Endothelial cell of umbilical vein (primary cell): ENCODE measurements at regions not wholly inside any gene's neighbourhood (a gene's known extent, or its start where the extent isn't known, plus 50 kb on each side); places are given as distances from the start of the nearest gene placed in this dataset.

ENCODE experiments used
- BruUV-seq: library from RNA; stranded (reverse); fragments of 400-500 nt; replicated peaks from 2 replicates; lab custom pipeline; 2021; lab: Mats Ljungman, UMichigan
- CTCF ChIA-PET: fragments of 300-600, 350-600 bp; sonication (Branson Sonifier 250); formaldehyde crosslinking; loops from one replicate; lab custom pipeline; 2021; ENCODE audit warnings: antibody characterized with exemption, inconsistent platforms; lab: Charles Lee
- POLR2A ChIA-PET: fragments of 300-600, 350-600 bp; sonication (Branson Sonifier 250); formaldehyde crosslinking; loops from one replicate; lab custom pipeline; 2021; ENCODE audit warnings: antibody characterized with exemption, inconsistent platforms; lab: Charles Lee
- DNase-seq: peaks from one replicate; pipeline ENCODE4 v3.0.0-alpha.2; 2011; ENCODE audit warnings: low read depth, low spot score
- FAIRE-seq: peaks from 2 replicates; lab custom pipeline; 2011; peaks lifted over from hg19 to GRCh38; lab: Jason Lieb, UNC
- H2AFZ ChIP-seq: 2 replicates; pipeline ENCODE4 v1.6.0; 2012; ENCODE audit warnings: low read depth, low read length, control low read depth, inconsistent platforms
- H3K27ac ChIP-seq: 2 replicates; pipeline ENCODE4 v1.5.1; 2011; ENCODE audit warnings: low read depth, mild to moderate bottlenecking, control low read depth, low read length, moderate library complexity; ENCODE audit not compliant: insufficient read depth
- H3K27me3 ChIP-seq, 2 experiments: 2 replicates each; pipeline versions ENCODE4 v1.6.0 to v1.6.1; 2011; ENCODE audit warnings: low read length in 2 of 2, mixed read lengths in 1 of 2; ENCODE audit not compliant: control insufficient read depth in 2 of 2, insufficient read depth in 2 of 2
- H3K36me3 ChIP-seq, 2 experiments: 2 replicates in 1 of 2; 3 replicates in 1 of 2; pipeline ENCODE4 v1.5.1; 2011; ENCODE audit warnings: low read length in 2 of 2, mild to moderate bottlenecking in 1 of 2, moderate library complexity in 1 of 2; ENCODE audit not compliant: control insufficient read depth in 2 of 2, insufficient read depth in 2 of 2; ENCODE audit errors: extremely low read depth in 1 of 2
- H3K4me1 ChIP-seq: 3 replicates; pipeline ENCODE4 v1.5.1; 2011; ENCODE audit warnings: mild to moderate bottlenecking, low read length; ENCODE audit not compliant: control insufficient read depth, insufficient read depth; ENCODE audit errors: extremely low read depth
- H3K4me2 ChIP-seq: 2 replicates; pipeline ENCODE4 v1.6.1; 2011; ENCODE audit warnings: low read length, control low read depth, mixed read lengths; ENCODE audit not compliant: insufficient read depth
- H3K4me3 ChIP-seq, 3 experiments: fragments of 200-600 bp in 1 of 3; sonication (generic), shearing (Covaris generic) in 1 of 3; replicated peaks in 1 of 3; 2 replicates each; pipeline ENCODE4 v1.5.1; 2011 to 2016; ENCODE audit warnings: control low read depth in 3 of 3, low read length in 3 of 3, mild to moderate bottlenecking in 2 of 3, inconsistent platforms in 1 of 3, low read depth in 1 of 3, moderate library complexity in 1 of 3; ENCODE audit not compliant: insufficient read depth in 1 of 3
- H3K79me2 ChIP-seq: 2 replicates; pipeline ENCODE4 v1.6.0; 2012; ENCODE audit warnings: low read length, inconsistent platforms; ENCODE audit not compliant: control insufficient read depth, insufficient read depth
- H3K9ac ChIP-seq: replicated peaks from 2 replicates; pipeline ENCODE3; 2011; ENCODE audit warnings: low read length, control low read depth; ENCODE audit not compliant: insufficient read depth; ENCODE audit errors: extremely low read depth
- H3K9me1 ChIP-seq: replicated peaks from 3 replicates; pipeline ENCODE4 v1.6.0; 2011; ENCODE audit warnings: mild to moderate bottlenecking, low read length; ENCODE audit not compliant: control insufficient read depth, insufficient read depth; ENCODE audit errors: extremely low read depth
- H3K9me3 ChIP-seq: replicated peaks from 2 replicates; pipeline ENCODE4 v1.5.1; 2012; ENCODE audit warnings: low read length, inconsistent platforms; ENCODE audit not compliant: control insufficient read depth, insufficient read depth
- H4K20me1 ChIP-seq: replicated peaks from 2 replicates; pipeline ENCODE3; 2011; ENCODE audit warnings: mild to moderate bottlenecking, low read length; ENCODE audit not compliant: control insufficient read depth, insufficient read depth; ENCODE audit errors: extremely low read depth
- CTCF ChIP-seq, 2 donors: IDR thresholded peaks; 1 replicate in 1 of 2; 2 replicates in 1 of 2; pipeline ENCODE4 v1.5.1; 2011; ENCODE audit warnings: low read length in 2 of 2, mild to moderate bottlenecking in 2 of 2, moderate library complexity in 2 of 2, control low read depth in 1 of 2, inconsistent platforms in 1 of 2, low read depth in 1 of 2; ENCODE audit not compliant: insufficient read depth in 1 of 2; ENCODE audit errors: extremely low read depth in 1 of 2
- EZH2 ChIP-seq: IDR thresholded peaks from 2 replicates; pipeline ENCODE4 v1.6.1; 2012; ENCODE audit warnings: borderline replicate concordance, low read depth, mild to moderate bottlenecking, moderate library complexity, low read length, inconsistent platforms; ENCODE audit not compliant: severe bottlenecking
- FOS ChIP-seq: IDR thresholded peaks from 2 replicates; pipeline ENCODE4 v1.6.1; 2011; ENCODE audit warnings: mild to moderate bottlenecking, low read length, moderate library complexity, borderline replicate concordance; ENCODE audit not compliant: insufficient read depth
- GATA2 ChIP-seq: IDR thresholded peaks from 2 replicates; pipeline ENCODE4 v1.7.0; 2011; ENCODE audit warnings: low read depth, mild to moderate bottlenecking, moderate library complexity, mixed read lengths, low read length; ENCODE audit not compliant: insufficient read length, insufficient read depth
- JUN ChIP-seq: IDR thresholded peaks from 2 replicates; pipeline ENCODE4 v1.6.1; 2011; ENCODE audit warnings: borderline replicate concordance, low read depth; ENCODE audit not compliant: insufficient read length, insufficient read depth
- MAX ChIP-seq: IDR thresholded peaks from 2 replicates; pipeline ENCODE4 v1.6.1; 2011; ENCODE audit not compliant: insufficient read depth, insufficient read length
- MYC ChIP-seq: IDR thresholded peaks from one replicate; pipeline ENCODE4 v1.6.1; 2011; ENCODE audit warnings: mild to moderate bottlenecking, low read depth, low read length
- POLR2A ChIP-seq: IDR thresholded peaks from 2 replicates; pipeline ENCODE4 v1.6.1; 2012; ENCODE audit warnings: low read depth, mild to moderate bottlenecking, control low read depth, low read length
- POLR2AphosphoS5 ChIP-seq: IDR thresholded peaks from 2 replicates; pipeline ENCODE4 v1.6.1; 2012; ENCODE audit warnings: low read depth, mild to moderate bottlenecking, control low read depth, low read length, moderate library complexity; ENCODE audit not compliant: insufficient read depth
- dilution Hi-C: fragments of 300-500 bp; cut with MboI; formaldehyde crosslinking; loops from one replicate; pipeline ENCODE4 v1.15.0; 2019; ENCODE audit warnings: low sequenced_read_pairs; ENCODE audit not compliant: extremely low pct_ligation_motif_present
- intact Hi-C: fragments of 100-400 bp; cut with micrococcal nuclease; formaldehyde crosslinking; loops from one replicate; pipeline ENCODE4 v1.10.0; 2022

DNA sequence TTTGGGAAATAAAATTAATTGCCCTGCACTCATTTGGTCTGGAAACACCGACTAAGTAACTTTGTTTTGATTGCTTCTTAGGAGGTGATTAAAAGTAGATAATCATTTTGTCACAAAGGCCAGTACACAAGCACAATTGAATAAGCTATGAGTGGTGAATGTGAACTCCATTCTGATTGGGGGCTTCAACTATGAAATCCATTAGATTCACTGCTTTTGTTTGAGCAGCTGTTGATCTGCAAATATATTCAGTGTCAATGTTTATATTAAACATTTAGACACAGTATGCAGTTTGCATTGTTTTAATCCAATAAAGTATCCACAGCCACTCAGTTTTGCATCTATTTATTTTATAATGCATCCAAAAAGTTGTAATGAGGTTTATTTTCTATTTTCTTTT is 817.5 kb downstream of the CDH11 start:
- Histone ChIP-seq H3K9me1 (no peaks in the 10 kb centered on the region), H3K4me3 (no peak overlapping the region), H3K9me3 (no peaks in the 10 kb centered on the region), H3K27ac (no peak overlapping the region), H3K4me1 (no peaks in the 10 kb centered on the region), H2AFZ (no peak overlapping the region), H3K36me3 (no peaks in the 10 kb centered on the region), H3K27me3 (peaks cover 0 to 2% of the 10 kb centered on the region in 2 experiments), H3K9ac (no peak overlapping the region), H3K4me2 (no peak overlapping the region), H4K20me1 (no peaks in the 10 kb centered on the region), H3K79me2 (no peaks in the 10 kb centered on the region)
- FAIRE-seq (no peak), DNase-seq (no peak)
- BruUV-seq: no TSS peak
- no peak for TF ChIP-seq JUN
- no peak for TF ChIP-seq GATA2
- TF ChIP-seq POLR2A: no peak
- TF ChIP-seq EZH2: no peak
- no peak for TF ChIP-seq MAX
- TF ChIP-seq FOS: no peak
- no peak for TF ChIP-seq MYC
- no peak for TF ChIP-seq POLR2AphosphoS5
- no peak for TF ChIP-seq CTCF (IDR thresholded peaks at IDR 0.05; ENCODE audit: extremely low read depth in 1 of 2, insufficient read depth in 1 of 2, low read depth in 1 of 2, low read length in 2 of 2)
- ChIA-PET POLR2A (no interaction called here), CTCF (no interaction called here)
- dilution Hi-C loops (no loop called here), intact Hi-C loops (no loop called here)
